Endothelial cell (in vitro differentiated cells): ENCODE measurements at regions not wholly inside any gene's neighbourhood (a gene's known extent, or its start where the extent isn't known, plus 50 kb on each side); places are given as distances from the start of the nearest gene placed in this dataset.

Experiments
- DNase-seq: peaks from one replicate; pipeline ENCODE4 v3.0.0; 2021; ENCODE audit warnings: low spot score
- H3K27ac Mint-ChIP-seq: one replicate; pipeline ENCODE4 v1.8.0; 2021; ENCODE audit warnings: mixed read lengths, inconsistent platforms; ENCODE audit not compliant: unreplicated experiment
- H3K27me3 Mint-ChIP-seq: one replicate; pipeline ENCODE4 v1.8.0; 2021; ENCODE audit warnings: mild to moderate bottlenecking, moderate library complexity, mixed read lengths, inconsistent platforms; ENCODE audit not compliant: unreplicated experiment
- H3K36me3 Mint-ChIP-seq: one replicate; pipeline ENCODE4 v1.8.0; 2021; ENCODE audit warnings: mild to moderate bottlenecking, low read depth, mixed read lengths, inconsistent platforms; ENCODE audit not compliant: unreplicated experiment
- H3K4me1 Mint-ChIP-seq: one replicate; pipeline ENCODE4 v1.8.0; 2021; ENCODE audit warnings: mild to moderate bottlenecking, mixed read lengths, inconsistent platforms; ENCODE audit not compliant: unreplicated experiment
- H3K4me3 Mint-ChIP-seq: one replicate; pipeline ENCODE4 v1.8.0; 2021; ENCODE audit warnings: mild to moderate bottlenecking, mixed read lengths, inconsistent platforms; ENCODE audit not compliant: unreplicated experiment
- H3K9me3 Mint-ChIP-seq: one replicate; pipeline ENCODE4 v1.8.0; 2021; ENCODE audit warnings: mixed read lengths, inconsistent platforms; ENCODE audit not compliant: unreplicated experiment
- TF ChIP-seq, protein P1 (sequence below): fragments of 200-600 bp; sonication (generic); IDR thresholded peaks from one replicate; pipeline ENCODE4 v1.5.0; 2021; ENCODE audit warnings: antibody characterized with exemption; ENCODE audit not compliant: unreplicated experiment

DNA sequence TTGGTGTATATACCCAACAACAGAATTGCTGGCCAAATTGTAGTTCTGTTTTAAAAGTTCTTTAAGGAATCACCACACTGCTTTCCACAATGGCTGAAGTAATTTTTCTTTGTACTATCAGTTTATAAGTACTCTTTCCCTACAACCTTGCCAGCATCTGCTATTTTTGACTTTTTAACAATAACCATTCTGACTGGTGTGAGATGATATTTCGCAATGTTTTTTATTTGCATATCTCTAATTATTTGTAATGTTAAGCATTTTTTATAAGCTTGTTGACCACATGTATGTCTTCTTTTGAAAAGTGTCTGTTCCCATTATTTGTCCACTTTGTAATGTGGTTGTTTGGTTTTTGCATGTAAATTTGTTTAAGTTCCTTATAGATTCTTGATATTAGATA is 509.9 kb upstream of the POU3F4 start:
- H3K36me3 Mint-ChIP-seq, result no peaks in the 10 kb centered on the region
- no peak overlapping the region for H3K27ac Mint-ChIP-seq
- no peak overlapping the region for H3K4me3 Mint-ChIP-seq
- TF ChIP-seq, protein P1, sequence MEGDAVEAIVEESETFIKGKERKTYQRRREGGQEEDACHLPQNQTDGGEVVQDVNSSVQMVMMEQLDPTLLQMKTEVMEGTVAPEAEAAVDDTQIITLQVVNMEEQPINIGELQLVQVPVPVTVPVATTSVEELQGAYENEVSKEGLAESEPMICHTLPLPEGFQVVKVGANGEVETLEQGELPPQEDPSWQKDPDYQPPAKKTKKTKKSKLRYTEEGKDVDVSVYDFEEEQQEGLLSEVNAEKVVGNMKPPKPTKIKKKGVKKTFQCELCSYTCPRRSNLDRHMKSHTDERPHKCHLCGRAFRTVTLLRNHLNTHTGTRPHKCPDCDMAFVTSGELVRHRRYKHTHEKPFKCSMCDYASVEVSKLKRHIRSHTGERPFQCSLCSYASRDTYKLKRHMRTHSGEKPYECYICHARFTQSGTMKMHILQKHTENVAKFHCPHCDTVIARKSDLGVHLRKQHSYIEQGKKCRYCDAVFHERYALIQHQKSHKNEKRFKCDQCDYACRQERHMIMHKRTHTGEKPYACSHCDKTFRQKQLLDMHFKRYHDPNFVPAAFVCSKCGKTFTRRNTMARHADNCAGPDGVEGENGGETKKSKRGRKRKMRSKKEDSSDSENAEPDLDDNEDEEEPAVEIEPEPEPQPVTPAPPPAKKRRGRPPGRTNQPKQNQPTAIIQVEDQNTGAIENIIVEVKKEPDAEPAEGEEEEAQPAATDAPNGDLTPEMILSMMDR, result no peak
- no peaks in the 10 kb centered on the region for H3K4me1 Mint-ChIP-seq
- H3K9me3 Mint-ChIP-seq, result no peaks in the 10 kb centered on the region
- no peak for DNase-seq
- H3K27me3 Mint-ChIP-seq, result no peaks in the 10 kb centered on the region

GRCh38 chrX:83004012-83004411 is 504.1 kb upstream of the POU3F4 start:
- H3K27me3 Mint-ChIP-seq, result no peaks in the 10 kb centered on the region
- H3K9me3 Mint-ChIP-seq, result no peaks in the 10 kb centered on the region
- no peaks in the 10 kb centered on the region for H3K36me3 Mint-ChIP-seq
- H3K4me3 Mint-ChIP-seq, result no peak overlapping the region
- no peak overlapping the region for H3K27ac Mint-ChIP-seq
- H3K4me1 Mint-ChIP-seq, result no peaks in the 10 kb centered on the region
- DNase-seq, result no peak
- TF ChIP-seq, protein P1, result no peak

GRCh38 chrX:83008415-83008814 is 499.7 kb upstream of the POU3F4 start:
- Mint-ChIP-seq H3K27ac (no peak overlapping the region), H3K27me3 (no peaks in the 10 kb centered on the region), H3K36me3 (no peaks in the 10 kb centered on the region), H3K4me3 (no peak overlapping the region), H3K4me1 (no peaks in the 10 kb centered on the region), H3K9me3 (no peaks in the 10 kb centered on the region)
- TF ChIP-seq, protein P1, result peak; percentile 67
- no peak for DNase-seq

GRCh38 chrX:83019258-83019657 is 488.8 kb upstream of the POU3F4 start:
- no peaks in the 10 kb centered on the region for H3K4me1 Mint-ChIP-seq
- no peak overlapping the region for H3K27ac Mint-ChIP-seq
- H3K27me3 Mint-ChIP-seq, result no peaks in the 10 kb centered on the region
- no peaks in the 10 kb centered on the region for H3K36me3 Mint-ChIP-seq
- no peak overlapping the region for H3K4me3 Mint-ChIP-seq
- TF ChIP-seq, protein P1, result no peak
- DNase-seq, result no peak
- H3K9me3 Mint-ChIP-seq, result no peaks in the 10 kb centered on the region

GRCh38 chrX:83022020-83022419 is 486.1 kb upstream of the POU3F4 start:
- DNase-seq, result no peak

More at GRCh38 chrX:83022020-83022419, 486.1 kb upstream of the POU3F4 start:
- Mint-ChIP-seq H3K27ac (no peak overlapping the region), H3K4me3 (no peak overlapping the region), H3K27me3 (no peaks in the 10 kb centered on the region), H3K4me1 (no peaks in the 10 kb centered on the region), H3K9me3 (no peaks in the 10 kb centered on the region), H3K36me3 (no peaks in the 10 kb centered on the region)
- TF ChIP-seq, protein P1, result no peak
